ENCODE measurements at regions not wholly inside any gene's neighbourhood (a gene's known extent, or its start where the extent isn't known, plus 50 kb on each side); places are given as distances from the start of the nearest gene placed in this dataset.
A peak's percentile ranks its signal among the peaks of the same experiment; 100 is the strongest.

DNA sequence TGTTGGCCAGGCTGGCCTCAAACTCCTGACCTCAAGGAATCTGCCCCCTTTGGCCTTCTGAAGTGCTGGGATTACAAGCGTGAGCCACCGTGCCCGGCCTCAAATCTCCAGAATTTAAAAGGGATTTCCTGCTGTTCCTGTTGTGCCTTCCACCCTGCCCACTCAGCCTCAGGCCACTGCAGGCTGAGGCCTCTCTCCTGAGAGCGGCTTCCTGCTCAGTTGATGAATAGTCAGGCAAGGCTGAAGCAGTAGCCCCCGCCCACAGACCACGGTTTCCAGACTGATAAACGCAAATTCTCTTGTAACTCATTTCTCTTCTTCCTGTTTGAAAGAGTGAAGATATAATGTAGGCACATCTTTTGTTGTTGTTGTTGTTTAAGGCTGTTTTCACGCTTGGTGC is 127.0 kb upstream of the PLCXD3 start:
- Histone ChIP-seq H3K9me3 (ENCODE audit: control insufficient read depth, insufficient read depth, low read length) (no peaks in the 10 kb centered on the region), H3K27me3 (ENCODE audit: control insufficient read depth, insufficient read depth, low read length) (no peaks in the 10 kb centered on the region), H3K4me3 (ENCODE audit: low read depth, low read length) (no peak overlapping the region), H3K27ac (ENCODE audit: low read depth, low read length) (no peak overlapping the region), H3K36me3 (ENCODE audit: control insufficient read depth, insufficient read depth, low read length) (no peaks in the 10 kb centered on the region), H3K4me1 (ENCODE audit: control insufficient read depth, insufficient read depth, low read length) (no peaks in the 10 kb centered on the region)
- DNase-seq (ENCODE audit: low read depth in 4 of 6, low spot score in 6 of 6), result no peak
- WGBS (ENCODE audit: insufficient coverage), result 69% methylated on average over 4 of the region's 8 CpGs

DNA sequence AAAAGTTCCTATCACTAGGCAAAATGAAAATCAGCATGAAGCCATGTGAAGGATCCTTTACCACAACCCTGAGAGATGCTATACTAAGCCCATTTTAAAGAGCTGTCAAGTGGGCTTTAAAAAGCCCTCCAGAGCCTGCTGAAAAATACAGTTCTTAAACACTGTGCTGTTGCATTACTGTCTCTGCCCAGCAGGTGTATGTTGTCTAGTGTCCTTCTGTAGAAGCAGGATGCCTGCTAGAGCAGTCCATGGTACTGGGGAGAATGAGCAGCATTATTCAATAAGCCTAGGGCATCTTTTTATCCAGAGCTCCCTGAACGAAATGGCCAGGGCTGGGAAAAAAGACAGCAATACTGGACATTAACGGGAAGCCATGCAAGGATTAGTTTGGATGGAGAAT is 126.2 kb upstream of the PLCXD3 start:
- Histone ChIP-seq H3K27ac (ENCODE audit: low read depth, low read length) (no peak overlapping the region), H3K36me3 (ENCODE audit: control insufficient read depth, insufficient read depth, low read length) (no peaks in the 10 kb centered on the region), H3K27me3 (ENCODE audit: control insufficient read depth, insufficient read depth, low read length) (no peaks in the 10 kb centered on the region), H3K9me3 (ENCODE audit: control insufficient read depth, insufficient read depth, low read length) (no peaks in the 10 kb centered on the region), H3K4me3 (ENCODE audit: low read depth, low read length) (no peak overlapping the region), H3K4me1 (ENCODE audit: control insufficient read depth, insufficient read depth, low read length) (no peaks in the 10 kb centered on the region)
- DNase-seq (ENCODE audit: low read depth in 4 of 6, low spot score in 6 of 6), result peak in 1 of 6 donors; percentile 47
- WGBS (ENCODE audit: insufficient coverage), result 89% methylated on average over 2 of the region's 2 CpGs

DNA sequence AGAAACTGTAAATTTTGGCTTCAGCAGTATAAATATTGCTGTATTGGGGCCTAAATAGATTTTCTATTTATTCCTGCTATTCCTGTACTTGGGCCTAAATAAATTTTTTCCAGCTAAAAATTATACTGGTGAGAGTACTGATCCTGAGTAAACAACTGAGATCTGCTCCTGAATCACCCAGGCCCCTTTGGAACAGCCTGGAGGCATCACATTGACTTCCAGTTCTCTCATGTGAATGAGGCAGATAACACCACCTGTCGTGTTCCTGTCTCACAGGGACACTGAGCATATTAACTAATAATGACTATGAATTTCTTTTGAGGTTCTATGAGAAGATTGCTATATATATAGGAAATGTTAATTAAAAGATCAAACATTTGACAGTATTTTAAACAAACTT is 119.5 kb upstream of the PLCXD3 start:
- Histone ChIP-seq H3K27me3 (ENCODE audit: control insufficient read depth, insufficient read depth, low read length) (no peaks in the 10 kb centered on the region), H3K4me3 (ENCODE audit: low read depth, low read length) (no peak overlapping the region), H3K9me3 (ENCODE audit: control insufficient read depth, insufficient read depth, low read length) (no peaks in the 10 kb centered on the region), H3K27ac (ENCODE audit: low read depth, low read length) (no peak overlapping the region), H3K4me1 (ENCODE audit: control insufficient read depth, insufficient read depth, low read length) (no peaks in the 10 kb centered on the region), H3K36me3 (ENCODE audit: control insufficient read depth, insufficient read depth, low read length) (no peaks in the 10 kb centered on the region)
- no peak for DNase-seq (ENCODE audit: low read depth in 4 of 6, low spot score in 6 of 6)
- no CpG with 5 or more reads among the region's 1 CpG for WGBS (ENCODE audit: insufficient coverage)

DNA sequence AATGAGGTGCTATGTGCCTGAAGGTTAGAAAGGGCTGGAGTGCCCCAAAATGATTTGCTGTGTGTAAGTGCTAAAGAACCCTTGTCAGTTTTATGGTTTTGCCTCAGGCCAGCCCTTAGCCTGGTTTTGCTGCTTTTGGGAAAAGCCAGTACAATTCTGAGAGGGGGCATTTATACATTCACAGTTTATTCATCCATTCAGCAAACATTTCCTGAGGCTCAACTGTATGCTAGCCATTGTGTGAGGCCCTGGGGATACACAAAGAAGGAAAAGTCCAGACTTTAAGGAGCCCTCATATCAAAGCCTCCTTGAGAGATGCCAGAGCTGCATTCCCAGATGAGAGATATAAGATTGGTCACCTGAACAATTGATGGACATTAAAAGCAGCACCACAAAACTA is 115.2 kb upstream of the PLCXD3 start:
- Histone ChIP-seq H3K9me3 (ENCODE audit: control insufficient read depth, insufficient read depth, low read length) (no peaks in the 10 kb centered on the region), H3K27ac (ENCODE audit: low read depth, low read length) (no peak overlapping the region), H3K4me1 (ENCODE audit: control insufficient read depth, insufficient read depth, low read length) (no peaks in the 10 kb centered on the region), H3K36me3 (ENCODE audit: control insufficient read depth, insufficient read depth, low read length) (no peaks in the 10 kb centered on the region), H3K4me3 (ENCODE audit: low read depth, low read length) (no peak overlapping the region), H3K27me3 (ENCODE audit: control insufficient read depth, insufficient read depth, low read length) (no peaks in the 10 kb centered on the region)
- no peak for DNase-seq (ENCODE audit: low read depth in 4 of 6, low spot score in 6 of 6)

DNA sequence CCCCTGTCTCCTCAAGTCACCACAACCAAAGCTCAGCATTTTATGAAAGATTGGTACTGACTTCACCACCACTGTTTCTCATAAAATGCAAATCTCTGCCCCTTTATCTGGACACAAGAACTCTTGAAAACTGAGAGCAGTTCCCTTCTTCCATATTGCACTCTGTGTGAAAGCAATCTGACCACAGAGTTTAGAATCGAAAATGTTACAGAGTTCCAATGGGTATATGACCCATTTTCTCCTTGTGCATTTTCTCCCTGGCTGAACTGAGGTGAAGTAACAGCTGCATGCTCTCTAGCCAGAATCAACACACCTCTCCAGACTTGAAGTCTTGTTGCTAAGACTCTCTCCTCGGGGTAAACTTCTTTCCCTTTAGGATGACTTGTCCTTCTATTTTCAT is 111.0 kb upstream of the PLCXD3 start:
- Histone ChIP-seq H3K27me3 (ENCODE audit: control insufficient read depth, insufficient read depth, low read length) (no peaks in the 10 kb centered on the region), H3K4me1 (ENCODE audit: control insufficient read depth, insufficient read depth, low read length) (no peaks in the 10 kb centered on the region), H3K9me3 (ENCODE audit: control insufficient read depth, insufficient read depth, low read length) (no peaks in the 10 kb centered on the region), H3K27ac (ENCODE audit: low read depth, low read length) (no peak overlapping the region), H3K4me3 (ENCODE audit: low read depth, low read length) (no peak overlapping the region), H3K36me3 (ENCODE audit: control insufficient read depth, insufficient read depth, low read length) (no peaks in the 10 kb centered on the region)
- DNase-seq (ENCODE audit: low read depth in 4 of 6, low spot score in 6 of 6), result no peak
- WGBS (ENCODE audit: insufficient coverage), result 67% methylated on average over 2 of the region's 2 CpGs

DNA sequence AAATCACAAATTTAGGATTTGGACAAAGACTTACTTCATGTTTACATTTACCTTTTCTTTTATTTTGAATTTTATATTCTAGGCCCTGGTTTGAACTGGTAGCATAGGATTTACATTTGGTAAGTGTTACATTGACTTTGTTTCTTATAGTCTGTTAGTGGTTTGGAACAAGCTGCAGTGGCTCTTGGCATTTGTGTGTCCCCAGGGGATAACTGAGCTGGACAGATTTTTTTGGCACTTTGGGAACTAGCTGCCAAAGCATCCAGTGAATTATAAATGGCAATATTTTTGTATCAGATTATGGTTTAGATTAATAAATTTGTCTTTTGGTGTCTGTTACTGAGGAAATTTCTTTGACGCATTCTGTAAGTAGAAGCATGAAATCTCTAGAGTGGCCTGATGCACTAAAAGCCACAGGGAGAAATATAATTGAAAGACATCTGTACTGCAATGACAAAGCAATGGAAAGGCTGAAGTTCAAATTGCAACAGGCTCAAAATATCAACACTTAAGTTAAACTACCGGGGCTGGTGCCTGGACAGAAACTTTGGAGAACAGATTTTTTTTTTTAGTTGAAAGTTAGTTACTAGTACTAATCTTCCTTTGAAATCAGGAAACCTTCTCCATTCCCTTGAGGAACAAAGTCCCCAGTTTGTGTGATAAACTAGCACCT is 107.6 kb upstream of the PLCXD3 start:
- Histone ChIP-seq H3K9me3 (ENCODE audit: control insufficient read depth, insufficient read depth, low read length) (no peaks in the 10 kb centered on the region), H3K27me3 (ENCODE audit: control insufficient read depth, insufficient read depth, low read length) (no peaks in the 10 kb centered on the region), H3K27ac (ENCODE audit: low read depth, low read length) (no peak overlapping the region), H3K4me1 (ENCODE audit: control insufficient read depth, insufficient read depth, low read length) (no peaks in the 10 kb centered on the region), H3K4me3 (ENCODE audit: low read depth, low read length) (no peak overlapping the region), H3K36me3 (ENCODE audit: control insufficient read depth, insufficient read depth, low read length) (no peaks in the 10 kb centered on the region)
- no peak for DNase-seq (ENCODE audit: low read depth in 4 of 6, low spot score in 6 of 6)
- WGBS (ENCODE audit: insufficient coverage), result 100% methylated on average over 1 of the region's 2 CpGs

DNA sequence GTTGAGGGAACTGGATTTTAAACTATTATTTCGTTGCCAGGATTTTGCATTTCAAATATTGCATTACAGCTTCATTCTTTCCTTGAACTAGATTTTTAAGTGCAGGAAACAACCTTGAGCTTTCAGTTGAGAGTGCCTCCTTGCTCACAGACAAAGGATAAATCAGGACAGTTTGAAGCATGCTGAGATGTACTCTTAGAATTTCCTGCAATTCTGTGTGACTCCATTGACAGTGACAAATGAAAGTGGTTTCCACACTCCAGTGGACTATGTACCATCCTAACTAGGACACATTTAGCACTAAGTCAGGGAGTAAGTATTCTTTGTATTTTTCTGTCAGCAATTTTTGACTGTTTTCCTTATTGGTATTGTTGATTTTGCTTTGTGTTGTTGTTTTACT is 100.0 kb upstream of the PLCXD3 start:
- WGBS (ENCODE audit: insufficient coverage), result no CpG with 5 or more reads among the region's 1 CpG
- no peak overlapping the region for H3K27ac ChIP-seq (ENCODE audit: low read depth, low read length)
- no peaks in the 10 kb centered on the region for H3K36me3 ChIP-seq (ENCODE audit: control insufficient read depth, insufficient read depth, low read length)
- peak in 1 of 6 donors; percentile 43 for DNase-seq (ENCODE audit: low read depth in 4 of 6, low spot score in 6 of 6)
- H3K4me3 ChIP-seq (ENCODE audit: low read depth, low read length), result no peak overlapping the region
- no peaks in the 10 kb centered on the region for H3K9me3 ChIP-seq (ENCODE audit: control insufficient read depth, insufficient read depth, low read length)
- no peaks in the 10 kb centered on the region for H3K4me1 ChIP-seq (ENCODE audit: control insufficient read depth, insufficient read depth, low read length)
- H3K27me3 ChIP-seq (ENCODE audit: control insufficient read depth, insufficient read depth, low read length), result no peaks in the 10 kb centered on the region

DNA sequence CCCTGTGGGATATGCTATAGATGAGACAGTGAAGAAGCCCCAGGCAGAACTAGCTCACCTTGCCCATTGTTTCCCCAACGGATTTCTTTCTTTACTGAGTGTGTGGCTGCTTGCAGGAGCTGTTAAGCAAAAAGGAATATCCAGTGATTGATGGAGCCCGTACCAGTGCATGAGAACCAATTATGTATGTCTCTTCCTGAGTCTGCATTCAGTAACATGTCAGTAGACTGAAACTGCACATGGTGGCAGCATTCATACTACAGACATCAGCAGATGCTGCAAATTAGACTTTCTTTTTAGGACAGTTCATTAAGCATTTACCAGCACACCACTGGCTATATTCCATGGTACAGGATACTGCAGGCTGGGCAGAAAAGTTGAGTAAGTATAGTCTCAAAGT is 90.3 kb upstream of the PLCXD3 start:
- Histone ChIP-seq H3K4me3 (ENCODE audit: low read depth, low read length) (no peak overlapping the region), H3K9me3 (ENCODE audit: control insufficient read depth, insufficient read depth, low read length) (no peaks in the 10 kb centered on the region), H3K4me1 (ENCODE audit: control insufficient read depth, insufficient read depth, low read length) (no peaks in the 10 kb centered on the region), H3K27me3 (ENCODE audit: control insufficient read depth, insufficient read depth, low read length) (no peaks in the 10 kb centered on the region), H3K36me3 (ENCODE audit: control insufficient read depth, insufficient read depth, low read length) (no peaks in the 10 kb centered on the region), H3K27ac (ENCODE audit: low read depth, low read length) (no peak overlapping the region)
- WGBS (ENCODE audit: insufficient coverage), result 71% methylated on average over 2 of the region's 2 CpGs
- peak in 1 of 6 donors; percentile 68 for DNase-seq (ENCODE audit: low read depth in 4 of 6, low spot score in 6 of 6)

DNA sequence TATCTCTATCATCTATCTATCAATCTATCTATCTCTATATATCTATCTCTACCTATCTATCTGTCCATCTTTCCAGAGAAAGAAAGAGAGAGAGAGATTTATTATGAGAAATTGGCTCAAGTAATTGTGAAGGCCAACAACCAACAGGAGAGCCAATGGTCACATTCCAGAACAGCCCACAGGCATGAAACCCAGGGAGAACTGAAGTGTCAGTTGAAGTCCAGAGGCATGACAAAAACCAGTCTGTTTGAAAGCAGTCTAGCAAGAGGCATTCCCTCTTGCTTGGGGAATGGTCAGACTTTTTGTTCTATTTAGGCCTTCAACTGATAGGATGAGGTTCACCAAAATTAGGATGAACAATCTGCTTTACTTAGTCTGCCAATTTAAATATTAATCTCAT is 87.6 kb upstream of the PLCXD3 start:
- no peaks in the 10 kb centered on the region for H3K36me3 ChIP-seq (ENCODE audit: control insufficient read depth, insufficient read depth, low read length)
- no peaks in the 10 kb centered on the region for H3K9me3 ChIP-seq (ENCODE audit: control insufficient read depth, insufficient read depth, low read length)
- H3K4me1 ChIP-seq (ENCODE audit: control insufficient read depth, insufficient read depth, low read length), result no peaks in the 10 kb centered on the region
- no peak for DNase-seq (ENCODE audit: low read depth in 4 of 6, low spot score in 6 of 6)
- H3K27me3 ChIP-seq (ENCODE audit: control insufficient read depth, insufficient read depth, low read length), result no peaks in the 10 kb centered on the region
- H3K27ac ChIP-seq (ENCODE audit: low read depth, low read length), result no peak overlapping the region
- no peak overlapping the region for H3K4me3 ChIP-seq (ENCODE audit: low read depth, low read length)

DNA sequence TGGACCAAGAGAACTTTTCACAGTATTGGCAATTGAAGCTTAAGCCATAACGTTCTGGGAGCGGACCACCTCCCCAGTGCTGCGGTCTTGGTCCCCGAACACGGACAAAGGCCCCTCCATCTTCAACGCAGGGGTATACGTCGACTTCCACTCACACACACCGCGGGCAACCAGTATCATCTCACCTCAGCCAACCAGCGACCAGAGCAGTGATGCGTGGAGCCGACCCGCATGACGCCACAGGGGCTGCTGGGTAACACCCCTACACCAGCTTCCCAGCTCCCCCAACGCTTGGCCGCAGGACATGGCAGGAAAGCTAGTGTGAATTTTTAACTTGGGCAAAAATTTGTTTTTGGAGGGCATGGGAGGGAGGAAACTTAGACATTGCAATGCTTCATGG is 77.3 kb upstream of the PLCXD3 start:
- DNase-seq (ENCODE audit: low read depth in 4 of 6, low spot score in 6 of 6), result no peak
- no peaks in the 10 kb centered on the region for H3K9me3 ChIP-seq (ENCODE audit: control insufficient read depth, insufficient read depth, low read length)
- no peak overlapping the region for H3K4me3 ChIP-seq (ENCODE audit: low read depth, low read length)
- H3K36me3 ChIP-seq (ENCODE audit: control insufficient read depth, insufficient read depth, low read length), result no peaks in the 10 kb centered on the region
- no peak overlapping the region for H3K27ac ChIP-seq (ENCODE audit: low read depth, low read length)
- 94% methylated on average over 10 of the region's 17 CpGs for WGBS (ENCODE audit: insufficient coverage)
- no peaks in the 10 kb centered on the region for H3K4me1 ChIP-seq (ENCODE audit: control insufficient read depth, insufficient read depth, low read length)
- H3K27me3 ChIP-seq (ENCODE audit: control insufficient read depth, insufficient read depth, low read length), result no peaks in the 10 kb centered on the region

Measured in spinal cord (tissue), 9 donors.